ENCODE measurements at regions not wholly inside any gene's neighbourhood (a gene's known extent, or its start where the extent isn't known, plus 50 kb on each side); places are given as distances from the start of the nearest gene placed in this dataset.

DNA sequence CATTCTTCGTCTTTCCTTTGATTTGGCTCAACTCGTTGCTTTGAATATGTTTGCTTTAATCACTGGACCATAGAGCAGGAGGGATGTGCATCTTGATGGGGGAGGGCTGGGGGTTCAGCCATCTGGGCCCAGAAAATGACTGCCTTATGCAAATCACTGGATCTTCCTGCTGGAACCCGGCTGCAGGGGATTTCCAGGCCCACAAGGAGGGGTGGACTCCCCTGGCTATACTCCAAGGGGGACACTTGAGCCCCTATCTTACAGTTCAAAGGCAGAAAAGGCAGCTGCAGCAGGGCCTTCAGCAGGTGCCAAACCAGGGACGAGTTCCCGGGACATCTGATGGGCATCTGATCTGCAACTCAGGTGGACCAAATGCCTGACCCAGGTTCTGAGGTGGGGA lies 122.5 kb downstream of the DICER1 start:
- H3K36me3 ChIP-seq = no peaks in the 10 kb centered on the region
- H3K4me3 ChIP-seq = no peak overlapping the region
- H3K4me2 ChIP-seq = peak overlapping the region; percentile 64
- no peaks in the 10 kb centered on the region for H4K20me1 ChIP-seq
- H3K9me3 ChIP-seq = peaks cover 24% of the 10 kb centered on the region
- no peak for TF ChIP-seq Cebpa-rat (IDR thresholded peaks at IDR 0.05)
- H3K4me1 ChIP-seq = peaks cover 29% of the 10 kb centered on the region
- H3K27me3 ChIP-seq = no peaks in the 10 kb centered on the region
- H3K9ac ChIP-seq = no peak overlapping the region
- no peak overlapping the region for H3K27ac ChIP-seq

DNA sequence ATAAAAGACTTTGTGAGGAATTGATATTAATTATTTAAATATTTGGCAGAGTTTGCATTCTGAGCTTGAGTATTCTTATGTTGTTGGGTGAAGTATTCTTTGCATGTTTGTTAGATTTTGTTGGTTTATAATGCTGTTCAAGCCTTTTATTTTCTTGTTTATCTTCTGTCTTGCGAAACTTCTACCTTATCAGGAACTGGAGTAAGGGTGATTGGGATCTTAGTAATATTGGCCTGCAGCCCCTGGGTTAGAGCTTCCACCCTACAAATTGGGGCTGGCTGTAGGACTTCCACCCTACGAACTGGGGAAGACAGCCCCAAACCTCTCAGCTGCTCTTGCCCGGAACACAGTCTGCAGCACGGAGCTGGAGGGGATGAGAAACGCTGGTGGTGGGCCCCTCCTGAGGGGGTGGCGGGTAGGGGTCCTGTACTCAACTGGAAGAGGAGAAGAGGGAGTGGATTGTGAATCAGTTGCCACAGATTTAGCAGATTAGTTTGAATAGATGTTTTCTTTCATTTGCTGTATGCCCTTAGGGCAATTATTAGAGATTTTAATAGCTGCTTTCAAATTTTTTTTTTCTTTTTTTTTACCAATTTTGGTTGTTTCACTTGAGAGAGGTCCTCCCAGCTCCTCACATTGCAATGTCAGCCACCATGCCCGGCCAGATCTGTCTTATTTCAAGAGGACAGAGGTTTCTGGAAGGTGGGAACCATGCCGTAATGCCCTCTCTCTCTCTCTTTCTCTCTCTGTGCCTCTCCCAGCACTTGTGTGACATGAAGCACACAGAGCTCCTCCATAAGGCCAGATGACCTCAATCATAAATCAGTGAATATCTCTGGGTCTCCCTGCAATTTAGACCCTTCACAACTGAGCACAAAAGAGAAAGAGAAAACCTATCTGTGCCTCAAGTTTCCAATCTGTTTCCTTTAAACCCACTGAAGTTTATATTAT lies 123.4 kb downstream of the DICER1 start:
- Histone ChIP-seq H3K36me3 (no peaks in the 10 kb centered on the region), H3K9me3 (peaks cover 30% of the 10 kb centered on the region), H3K27me3 (no peaks in the 10 kb centered on the region), H4K20me1 (no peaks in the 10 kb centered on the region), H3K27ac (no peak overlapping the region), H3K4me2 (peak overlapping the region; percentile 64), H3K4me3 (no peak overlapping the region), H3K4me1 (peaks cover 29% of the 10 kb centered on the region), H3K9ac (no peak overlapping the region)
- TF ChIP-seq Cebpa-rat (IDR thresholded peaks at IDR 0.05) = no peak

- no peak overlapping the region for H3K4me3 ChIP-seq
- H3K4me2 ChIP-seq = no peak overlapping the region
- no peaks in the 10 kb centered on the region for H3K36me3 ChIP-seq
- no peak overlapping the region for H3K27ac ChIP-seq
- H3K9me3 ChIP-seq = peaks cover 30% of the 10 kb centered on the region
- TF ChIP-seq Cebpa-rat (IDR thresholded peaks at IDR 0.05) = no peak
- no peaks in the 10 kb centered on the region for H3K27me3 ChIP-seq
- no peaks in the 10 kb centered on the region for H4K20me1 ChIP-seq
- no peak overlapping the region for H3K9ac ChIP-seq
- peaks cover 29% of the 10 kb centered on the region for H3K4me1 ChIP-seq
Measured at GRCh38 chr14:95033031-95033430, 124.3 kb downstream of the DICER1 start.

DNA sequence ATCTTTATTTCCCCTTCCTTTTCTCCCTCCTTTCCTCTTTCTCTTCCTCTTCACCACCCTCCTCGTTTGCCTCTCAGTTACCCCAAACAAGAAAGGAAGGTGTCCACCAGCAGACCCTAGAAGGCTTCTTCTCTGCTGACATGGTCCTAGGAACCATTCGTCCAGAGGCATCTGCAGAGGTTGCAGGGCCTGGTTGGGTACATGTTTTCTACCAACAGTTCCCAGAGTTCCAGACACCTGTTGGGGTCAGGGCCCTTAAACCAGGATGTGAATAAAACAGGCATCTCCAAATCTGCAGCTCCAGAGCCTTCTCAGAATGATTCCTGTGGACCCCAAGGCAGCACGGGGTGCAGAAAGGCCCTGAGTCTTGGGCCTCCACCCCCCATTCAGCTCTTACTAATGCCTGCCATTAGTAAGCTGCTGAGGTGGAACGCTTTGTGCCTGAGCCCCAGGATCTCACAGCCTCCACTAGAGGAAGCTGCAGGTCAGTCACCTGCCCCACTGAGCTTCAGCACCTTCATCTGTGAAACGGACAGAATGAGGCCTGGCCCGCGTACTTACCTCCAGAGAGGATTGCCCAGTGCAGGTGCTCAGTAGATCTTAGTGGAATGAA lies 130.4 kb downstream of the DICER1 start:
- Histone ChIP-seq H3K4me2 (no peak overlapping the region), H3K4me1 (no peaks in the 10 kb centered on the region)
- no peak for TF ChIP-seq Cebpa-rat (IDR thresholded peaks at IDR 0.05)

DNA sequence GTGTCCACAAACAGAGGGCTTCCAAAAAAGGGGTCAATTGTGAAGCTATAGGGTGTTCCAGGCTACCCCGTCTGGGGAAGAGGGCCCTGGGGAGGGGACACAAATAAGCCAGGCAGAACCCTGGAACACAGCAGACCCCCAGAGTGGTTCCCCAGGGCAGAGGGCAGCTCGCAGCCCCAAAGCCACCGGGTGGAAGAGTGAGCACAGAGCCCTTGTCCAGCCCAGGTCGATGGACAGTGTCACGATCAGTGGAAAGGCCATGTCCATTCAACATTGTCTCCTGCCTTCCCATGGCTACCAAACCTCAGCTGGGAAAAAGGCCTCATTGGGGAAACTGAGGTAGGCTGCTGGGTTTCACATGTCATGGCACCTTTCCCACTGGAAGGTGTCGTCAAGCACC lies 131.4 kb downstream of the DICER1 start:
- peaks cover 16% of the 10 kb centered on the region; the same call in 1 of the 2 replicates for H3K9me3 ChIP-seq
- H3K4me2 ChIP-seq = no peak overlapping the region
- H3K27me3 ChIP-seq = no peaks in the 10 kb centered on the region
- no peaks in the 10 kb centered on the region for H4K20me1 ChIP-seq
- no peak overlapping the region for H3K27ac ChIP-seq
- peaks cover 2% of the 10 kb centered on the region; the same call in 1 of the 2 replicates for H3K4me1 ChIP-seq
- H3K36me3 ChIP-seq = no peaks in the 10 kb centered on the region
- no peak overlapping the region for H3K9ac ChIP-seq
- TF ChIP-seq Cebpa-rat (IDR thresholded peaks at IDR 0.05) = no peak
- no peak overlapping the region for H3K4me3 ChIP-seq

More for the DNA sequence above, 130.4 kb downstream of the DICER1 start:
- H3K9ac ChIP-seq = no peak overlapping the region
- no peaks in the 10 kb centered on the region for H3K27me3 ChIP-seq
- no peak overlapping the region for H3K4me3 ChIP-seq
- no peaks in the 10 kb centered on the region for H3K36me3 ChIP-seq
- H4K20me1 ChIP-seq = no peaks in the 10 kb centered on the region
- H3K9me3 ChIP-seq = peaks cover 20% of the 10 kb centered on the region
- no peak overlapping the region for H3K27ac ChIP-seq

- Histone ChIP-seq H3K4me1 (peaks cover 4% of the 10 kb centered on the region; the same call in 1 of the 2 replicates), H4K20me1 (no peaks in the 10 kb centered on the region), H3K9ac (no peak overlapping the region), H3K36me3 (no peaks in the 10 kb centered on the region), H3K4me2 (no peak overlapping the region), H3K27ac (no peak overlapping the region), H3K4me3 (no peak overlapping the region), H3K27me3 (no peaks in the 10 kb centered on the region), H3K9me3 (peaks cover 14% of the 10 kb centered on the region; the same call in 1 of the 2 replicates)
- TF ChIP-seq Cebpa-rat (IDR thresholded peaks at IDR 0.05) = no peak
Measured at GRCh38 chr14:95025218-95025617, 132.1 kb downstream of the DICER1 start.

GRCh38 chr14:95024380-95024779 lies 132.9 kb downstream of the DICER1 start:
- Histone ChIP-seq H4K20me1 (no peaks in the 10 kb centered on the region), H3K27me3 (no peaks in the 10 kb centered on the region), H3K27ac (no peak overlapping the region), H3K4me3 (no peak overlapping the region), H3K4me2 (no peak overlapping the region), H3K36me3 (no peaks in the 10 kb centered on the region), H3K9me3 (0 out of 2 replicates have a peak, but pooled peaks cover 8% of the 10 kb centered on the region), H3K9ac (no peak overlapping the region), H3K4me1 (peaks cover 4% of the 10 kb centered on the region; the same call in 1 of the 2 replicates)
- TF ChIP-seq Cebpa-rat (IDR thresholded peaks at IDR 0.05) = no peak

DNA sequence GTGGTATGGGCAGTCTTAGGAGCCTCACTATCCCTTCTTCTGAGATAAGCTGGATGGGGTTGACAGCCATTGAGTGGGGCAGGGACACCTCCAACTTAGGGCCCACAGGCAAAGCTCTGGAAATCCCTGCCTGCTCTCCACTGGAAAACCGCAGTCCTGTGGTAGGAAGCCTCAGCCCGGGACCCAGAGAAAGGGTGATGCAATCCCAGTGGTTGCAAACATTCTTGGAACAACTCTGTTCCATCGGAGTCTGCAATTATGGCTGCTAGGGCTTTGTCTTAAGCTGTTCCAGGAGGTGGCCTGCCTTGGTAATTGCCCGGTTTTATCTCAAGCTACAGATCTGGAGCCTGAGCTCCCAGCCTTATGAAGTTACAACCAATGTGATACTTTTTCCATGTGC lies 133.4 kb downstream of the DICER1 start:
- TF ChIP-seq Cebpa-rat (IDR thresholded peaks at IDR 0.05) = no peak
- H3K4me1 ChIP-seq = peaks cover 4% of the 10 kb centered on the region; the same call in 1 of the 2 replicates

DNA sequence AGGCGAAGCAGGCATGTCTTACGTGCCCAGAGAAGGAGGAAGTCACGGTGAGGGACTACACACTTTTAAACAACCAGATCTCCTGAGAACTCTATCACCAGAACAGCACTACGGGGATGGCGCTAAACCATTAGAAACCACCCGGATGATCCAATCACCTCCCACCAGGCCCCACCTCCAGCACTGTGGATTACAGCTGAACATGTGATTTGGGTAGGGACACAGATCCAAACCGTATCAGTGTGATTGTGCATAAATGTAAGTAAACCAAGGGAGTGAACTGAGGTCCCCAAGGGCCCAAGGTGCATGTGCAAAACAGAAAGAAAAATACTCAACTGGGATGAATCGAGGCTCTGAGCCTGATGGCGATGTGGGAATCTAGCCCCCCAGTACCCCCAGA lies 134.2 kb downstream of the DICER1 start:
- Histone ChIP-seq H3K27ac (no peak overlapping the region), H3K9ac (no peak overlapping the region), H4K20me1 (no peaks in the 10 kb centered on the region), H3K4me1 (peaks cover 4% of the 10 kb centered on the region; the same call in 1 of the 2 replicates), H3K4me3 (no peak overlapping the region), H3K36me3 (no peaks in the 10 kb centered on the region), H3K27me3 (no peaks in the 10 kb centered on the region), H3K4me2 (no peak overlapping the region), H3K9me3 (0 out of 2 replicates have a peak, but pooled peaks cover 5% of the 10 kb centered on the region)
- no peak for TF ChIP-seq Cebpa-rat (IDR thresholded peaks at IDR 0.05)

More for the DNA sequence above, 133.4 kb downstream of the DICER1 start:
- H3K4me3 ChIP-seq = no peak overlapping the region
- H3K27me3 ChIP-seq = no peaks in the 10 kb centered on the region
- no peak overlapping the region for H3K27ac ChIP-seq
- H3K9me3 ChIP-seq = 0 out of 2 replicates have a peak, but pooled peaks cover 5% of the 10 kb centered on the region
- no peak overlapping the region for H3K9ac ChIP-seq
- H3K36me3 ChIP-seq = no peaks in the 10 kb centered on the region
- no peaks in the 10 kb centered on the region for H4K20me1 ChIP-seq
- H3K4me2 ChIP-seq = no peak overlapping the region

GRCh38 chr14:95021588-95021987 lies 135.7 kb downstream of the DICER1 start:
- H3K4me1 ChIP-seq = peaks cover 4% of the 10 kb centered on the region; the same call in 1 of the 2 replicates
- no peak overlapping the region for H3K9ac ChIP-seq
- no peaks in the 10 kb centered on the region for H3K36me3 ChIP-seq
- H3K27me3 ChIP-seq = no peaks in the 10 kb centered on the region
- TF ChIP-seq Cebpa-rat (IDR thresholded peaks at IDR 0.05) = no peak
- H3K27ac ChIP-seq = no peak overlapping the region
- no peaks in the 10 kb centered on the region for H4K20me1 ChIP-seq
- 0 out of 2 replicates have a peak, but pooled peaks cover 5% of the 10 kb centered on the region for H3K9me3 ChIP-seq
- H3K4me2 ChIP-seq = no peak overlapping the region
- no peak overlapping the region for H3K4me3 ChIP-seq
